Neural cell (in vitro differentiated cells): ENCODE measurements at regions not wholly inside any gene's neighbourhood (a gene's known extent, or its start where the extent isn't known, plus 50 kb on each side); places are given as distances from the start of the nearest gene placed in this dataset.
"Not testable (repeated sequence)": the region's sequence is repeated elsewhere in the genome, so short reads cannot be mapped to it uniquely, and the experiment has no call there.

Experiments used
- H2AFZ ChIP-seq: fragments of 200-600, 300-800 bp; sonication (generic), shearing (Covaris generic); 2 replicates; pipeline ENCODE4 v1.6.0; 2014; ENCODE audit warnings: low read depth, mild to moderate bottlenecking, antibody characterized with exemption, low read length, moderate library complexity
- H3F3A ChIP-seq: fragments of 200-600 bp; shearing (Covaris generic); 2 replicates; pipeline ENCODE4 v1.6.1; 2016; ENCODE audit warnings: mild to moderate bottlenecking, moderate library complexity, mixed read lengths, antibody characterized with exemption, low read length; ENCODE audit not compliant: insufficient read depth, poor library complexity, severe bottlenecking
- H3K27ac ChIP-seq: fragments of 200-600, 300-800 bp; sonication (generic), shearing (Covaris generic); 2 replicates; pipeline ENCODE4 v1.5.1; 2014; ENCODE audit warnings: mild to moderate bottlenecking, low read length, moderate library complexity
- H3K27me3 ChIP-seq: fragments of 300-800, 200-600 bp; sonication (generic), shearing (Covaris generic); 2 replicates; pipeline ENCODE4 v1.6.0; 2014; ENCODE audit warnings: mild to moderate bottlenecking, low read depth, low read length, moderate library complexity; ENCODE audit not compliant: insufficient read depth
- H3K36me3 ChIP-seq: fragments of 300-800, 200-600 bp; sonication (generic), shearing (Covaris generic); 2 replicates; pipeline ENCODE4 v1.5.1; 2014; ENCODE audit warnings: mild to moderate bottlenecking, antibody characterized with exemption, low read length, moderate library complexity; ENCODE audit not compliant: insufficient read depth
- H3K4me2 ChIP-seq: fragments of 300-800, 200-600 bp; sonication (generic), shearing (Covaris generic); 2 replicates; pipeline ENCODE4 v1.6.0; 2014; ENCODE audit warnings: mild to moderate bottlenecking, low read length
- H3K4me3 ChIP-seq: fragments of 300-800, 200-600 bp; sonication (generic), shearing (Covaris generic); 2 replicates; pipeline ENCODE4 v1.5.1; 2014; ENCODE audit warnings: mild to moderate bottlenecking, low read length, moderate library complexity
- H3K79me2 ChIP-seq: fragments of 200-600 bp; shearing (Covaris generic); replicated peaks from 2 replicates; pipeline ENCODE4 v1.6.0; 2014; ENCODE audit warnings: mild to moderate bottlenecking, low read length, moderate library complexity; ENCODE audit not compliant: insufficient read depth
- H3K9ac ChIP-seq: fragments of 300-800, 200-600 bp; sonication (generic), shearing (Covaris generic); 2 replicates; pipeline ENCODE4 v1.6.1; 2016; ENCODE audit warnings: mild to moderate bottlenecking, low read length, mixed read lengths
- H3K9me2 ChIP-seq: fragments of 200-600 bp; shearing (Covaris generic); 2 replicates; pipeline ENCODE4 v1.6.1; 2016; ENCODE audit warnings: mild to moderate bottlenecking, low read length, mixed read lengths; ENCODE audit not compliant: insufficient read depth
- H3K9me3 ChIP-seq: fragments of 200-600, 300-800 bp; sonication (generic), shearing (Covaris generic); 2 replicates; pipeline ENCODE4 v1.6.1; 2016; ENCODE audit warnings: mild to moderate bottlenecking, mixed run types, low read length, moderate library complexity, mixed read lengths
- H4K20me1 ChIP-seq: fragments of 200-600 bp; shearing (Covaris generic); 2 replicates; pipeline ENCODE4 v1.6.1; 2016; ENCODE audit warnings: mild to moderate bottlenecking, mixed run types; ENCODE audit not compliant: insufficient read depth
- EP300 ChIP-seq: fragments of 450-650 bp; conservative IDR thresholded peaks from 2 replicates; pipeline ENCODE4 v1.6.1; 2014; ENCODE audit warnings: antibody characterized with exemption, mild to moderate bottlenecking, moderate library complexity; ENCODE audit not compliant: poor library complexity, severe bottlenecking
- EZH2 ChIP-seq: fragments of 200-600, 300-800 bp; shearing (Covaris generic), sonication (generic); IDR thresholded peaks from 2 replicates; pipeline ENCODE4 v1.6.1; 2014; ENCODE audit warnings: antibody characterized with exemption, low read length, borderline replicate concordance, mild to moderate bottlenecking; ENCODE audit not compliant: insufficient read depth, poor library complexity, severe bottlenecking
- MXI1 ChIP-seq: fragments of 450-650 bp; conservative IDR thresholded peaks from 2 replicates; pipeline ENCODE4 v1.6.1; 2014; ENCODE audit warnings: antibody characterized with exemption, mild to moderate bottlenecking; ENCODE audit not compliant: poor library complexity, severe bottlenecking
- POLR2AphosphoS5 ChIP-seq: IDR thresholded peaks from 2 replicates; pipeline ENCODE4 v1.6.1; 2012
- RAD21 ChIP-seq: fragments of 450-650 bp; conservative IDR thresholded peaks from 2 replicates; pipeline ENCODE4 v1.6.1; 2014; ENCODE audit warnings: antibody characterized with exemption, mild to moderate bottlenecking, moderate library complexity
- SMC3 ChIP-seq: fragments of 450-650 bp; conservative IDR thresholded peaks from 2 replicates; pipeline ENCODE4 v1.6.1; 2014; ENCODE audit warnings: antibody characterized with exemption, mild to moderate bottlenecking, moderate library complexity; ENCODE audit not compliant: poor library complexity
- TAF1 ChIP-seq: IDR thresholded peaks from 2 replicates; pipeline ENCODE4 v1.6.1; 2012; ENCODE audit warnings: low read depth
- TF ChIP-seq, protein P1 (sequence below): IDR thresholded peaks from 2 replicates; pipeline ENCODE4 v1.6.1; 2012; ENCODE audit warnings: borderline replicate concordance
- TF ChIP-seq, protein P2 (sequence below): fragments of 450-650 bp; IDR thresholded peaks from 2 replicates; pipeline ENCODE4 v1.5.1; 2014; ENCODE audit warnings: antibody characterized with exemption, mild to moderate bottlenecking, moderate library complexity; ENCODE audit not compliant: poor library complexity, severe bottlenecking

DNA sequence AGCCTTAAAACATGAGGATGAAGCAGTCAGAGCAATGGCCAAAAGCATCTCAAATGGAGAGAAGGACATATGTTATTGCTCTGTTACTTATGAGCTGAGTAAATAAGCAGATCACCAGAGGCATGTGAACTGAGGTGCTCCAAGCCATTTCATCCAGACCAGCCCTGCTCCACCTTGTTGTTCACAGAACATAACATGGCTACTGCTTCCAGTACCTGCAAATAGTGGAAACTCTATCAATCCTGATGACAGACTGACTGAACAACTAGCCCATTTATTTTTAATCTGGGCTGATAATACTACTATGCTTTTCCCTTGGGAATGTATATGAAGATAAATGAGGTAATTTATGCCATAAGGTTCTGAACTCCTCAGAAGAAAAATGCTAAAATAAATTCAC is 1164.7 kb downstream of the FAM181B start:
- no peaks in the 10 kb centered on the region for H3K9me3 ChIP-seq
- no peaks in the 10 kb centered on the region for H3K36me3 ChIP-seq
- H3K9me2 ChIP-seq, result no peaks in the 10 kb centered on the region
- no peaks in the 10 kb centered on the region for H3K79me2 ChIP-seq
- H3K9ac ChIP-seq, result no peak overlapping the region
- no peak overlapping the region for H3K27ac ChIP-seq
- no peaks in the 10 kb centered on the region for H3K27me3 ChIP-seq
- H2AFZ ChIP-seq, result no peak overlapping the region
- H4K20me1 ChIP-seq, result no peaks in the 10 kb centered on the region
- no peaks in the 10 kb centered on the region for H3F3A ChIP-seq
- H3K4me2 ChIP-seq, result no peak overlapping the region
- TF ChIP-seq EZH2 (no peak), RAD21 (no peak), TAF1 (no peak), EP300 (no peak), MXI1 (no peak), POLR2AphosphoS5 (no peak), SMC3 (no peak)
- TF ChIP-seq, protein P1, sequence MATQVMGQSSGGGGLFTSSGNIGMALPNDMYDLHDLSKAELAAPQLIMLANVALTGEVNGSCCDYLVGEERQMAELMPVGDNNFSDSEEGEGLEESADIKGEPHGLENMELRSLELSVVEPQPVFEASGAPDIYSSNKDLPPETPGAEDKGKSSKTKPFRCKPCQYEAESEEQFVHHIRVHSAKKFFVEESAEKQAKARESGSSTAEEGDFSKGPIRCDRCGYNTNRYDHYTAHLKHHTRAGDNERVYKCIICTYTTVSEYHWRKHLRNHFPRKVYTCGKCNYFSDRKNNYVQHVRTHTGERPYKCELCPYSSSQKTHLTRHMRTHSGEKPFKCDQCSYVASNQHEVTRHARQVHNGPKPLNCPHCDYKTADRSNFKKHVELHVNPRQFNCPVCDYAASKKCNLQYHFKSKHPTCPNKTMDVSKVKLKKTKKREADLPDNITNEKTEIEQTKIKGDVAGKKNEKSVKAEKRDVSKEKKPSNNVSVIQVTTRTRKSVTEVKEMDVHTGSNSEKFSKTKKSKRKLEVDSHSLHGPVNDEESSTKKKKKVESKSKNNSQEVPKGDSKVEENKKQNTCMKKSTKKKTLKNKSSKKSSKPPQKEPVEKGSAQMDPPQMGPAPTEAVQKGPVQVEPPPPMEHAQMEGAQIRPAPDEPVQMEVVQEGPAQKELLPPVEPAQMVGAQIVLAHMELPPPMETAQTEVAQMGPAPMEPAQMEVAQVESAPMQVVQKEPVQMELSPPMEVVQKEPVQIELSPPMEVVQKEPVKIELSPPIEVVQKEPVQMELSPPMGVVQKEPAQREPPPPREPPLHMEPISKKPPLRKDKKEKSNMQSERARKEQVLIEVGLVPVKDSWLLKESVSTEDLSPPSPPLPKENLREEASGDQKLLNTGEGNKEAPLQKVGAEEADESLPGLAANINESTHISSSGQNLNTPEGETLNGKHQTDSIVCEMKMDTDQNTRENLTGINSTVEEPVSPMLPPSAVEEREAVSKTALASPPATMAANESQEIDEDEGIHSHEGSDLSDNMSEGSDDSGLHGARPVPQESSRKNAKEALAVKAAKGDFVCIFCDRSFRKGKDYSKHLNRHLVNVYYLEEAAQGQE, result no peak
- TF ChIP-seq, protein P2, sequence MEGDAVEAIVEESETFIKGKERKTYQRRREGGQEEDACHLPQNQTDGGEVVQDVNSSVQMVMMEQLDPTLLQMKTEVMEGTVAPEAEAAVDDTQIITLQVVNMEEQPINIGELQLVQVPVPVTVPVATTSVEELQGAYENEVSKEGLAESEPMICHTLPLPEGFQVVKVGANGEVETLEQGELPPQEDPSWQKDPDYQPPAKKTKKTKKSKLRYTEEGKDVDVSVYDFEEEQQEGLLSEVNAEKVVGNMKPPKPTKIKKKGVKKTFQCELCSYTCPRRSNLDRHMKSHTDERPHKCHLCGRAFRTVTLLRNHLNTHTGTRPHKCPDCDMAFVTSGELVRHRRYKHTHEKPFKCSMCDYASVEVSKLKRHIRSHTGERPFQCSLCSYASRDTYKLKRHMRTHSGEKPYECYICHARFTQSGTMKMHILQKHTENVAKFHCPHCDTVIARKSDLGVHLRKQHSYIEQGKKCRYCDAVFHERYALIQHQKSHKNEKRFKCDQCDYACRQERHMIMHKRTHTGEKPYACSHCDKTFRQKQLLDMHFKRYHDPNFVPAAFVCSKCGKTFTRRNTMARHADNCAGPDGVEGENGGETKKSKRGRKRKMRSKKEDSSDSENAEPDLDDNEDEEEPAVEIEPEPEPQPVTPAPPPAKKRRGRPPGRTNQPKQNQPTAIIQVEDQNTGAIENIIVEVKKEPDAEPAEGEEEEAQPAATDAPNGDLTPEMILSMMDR, result no peak
- no peak overlapping the region for H3K4me3 ChIP-seq

DNA sequence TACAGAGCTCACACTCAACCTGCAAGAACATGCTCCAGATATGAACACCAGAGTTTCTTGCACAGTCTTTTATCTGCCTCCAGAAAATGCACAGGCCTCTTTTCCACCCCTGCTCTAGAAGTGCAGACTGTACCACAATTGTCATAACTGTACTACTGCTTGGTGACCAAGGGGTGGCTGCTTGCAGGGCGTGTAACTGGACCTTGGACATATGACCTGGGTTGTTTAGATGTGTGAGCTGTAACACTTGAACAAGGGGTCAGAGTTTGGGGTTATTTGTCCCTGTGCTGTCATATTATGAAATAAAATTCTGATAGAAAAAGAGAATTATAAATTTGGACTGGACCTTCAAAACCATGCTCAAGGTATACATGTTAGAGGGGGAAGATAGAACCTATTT is 1185.5 kb downstream of the FAM181B start:
- no peaks in the 10 kb centered on the region for H4K20me1 ChIP-seq
- H2AFZ ChIP-seq, result no peak overlapping the region
- H3K9me3 ChIP-seq, result no peaks in the 10 kb centered on the region
- H3K27me3 ChIP-seq, result no peaks in the 10 kb centered on the region
- TF ChIP-seq POLR2AphosphoS5 (no peak), RAD21 (no peak), EZH2 (no peak), MXI1 (no peak), TAF1 (no peak), EP300 (no peak), SMC3 (no peak)
- TF ChIP-seq, protein P1, result no peak
- TF ChIP-seq, protein P2, result no peak
- H3K79me2 ChIP-seq, result no peaks in the 10 kb centered on the region
- H3K27ac ChIP-seq, result no peak overlapping the region
- H3K4me2 ChIP-seq, result no peak overlapping the region
- H3K36me3 ChIP-seq, result no peaks in the 10 kb centered on the region
- H3K9me2 ChIP-seq, result no peaks in the 10 kb centered on the region
- no peak overlapping the region for H3K4me3 ChIP-seq
- H3F3A ChIP-seq, result no peaks in the 10 kb centered on the region
- H3K9ac ChIP-seq, result no peak overlapping the region

DNA sequence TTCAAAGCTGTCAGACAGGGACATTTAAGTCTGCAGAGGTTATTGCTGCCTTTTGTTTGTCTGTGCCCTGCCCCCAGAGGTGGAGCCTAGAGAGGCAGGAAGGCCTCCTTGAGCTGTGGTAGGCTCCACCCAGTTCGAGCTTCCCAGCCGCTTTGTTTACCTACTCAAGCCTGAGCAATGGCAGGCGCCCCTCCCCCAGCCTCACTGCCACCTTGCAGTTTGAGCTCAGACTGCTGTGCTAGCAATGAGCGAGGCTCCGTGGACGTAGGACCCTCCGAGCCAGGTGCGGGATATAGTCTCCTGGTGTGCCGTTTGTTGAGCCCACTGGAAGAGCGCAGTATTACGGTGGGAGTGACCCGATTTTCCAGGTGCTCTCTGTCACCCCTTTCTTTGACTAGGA is 1193.9 kb downstream of the FAM181B start:
- not testable (repeated sequence) for H3K27me3 ChIP-seq, H3K36me3 ChIP-seq, H3K9ac ChIP-seq, H3K27ac ChIP-seq, H3K9me2 ChIP-seq, H3K4me3 ChIP-seq, H3K4me2 ChIP-seq, H3F3A ChIP-seq, H3K79me2 ChIP-seq, H3K9me3 ChIP-seq, H4K20me1 ChIP-seq, H2AFZ ChIP-seq
